ENCODE measurements at regions not wholly inside any gene's neighbourhood (a gene's known extent, or its start where the extent isn't known, plus 50 kb on each side); places are given as distances from the start of the nearest gene placed in this dataset.
"Not testable (repeated sequence)": the region's sequence is repeated elsewhere in the genome, so short reads cannot be mapped to it uniquely, and the experiment has no call there.

DNA sequence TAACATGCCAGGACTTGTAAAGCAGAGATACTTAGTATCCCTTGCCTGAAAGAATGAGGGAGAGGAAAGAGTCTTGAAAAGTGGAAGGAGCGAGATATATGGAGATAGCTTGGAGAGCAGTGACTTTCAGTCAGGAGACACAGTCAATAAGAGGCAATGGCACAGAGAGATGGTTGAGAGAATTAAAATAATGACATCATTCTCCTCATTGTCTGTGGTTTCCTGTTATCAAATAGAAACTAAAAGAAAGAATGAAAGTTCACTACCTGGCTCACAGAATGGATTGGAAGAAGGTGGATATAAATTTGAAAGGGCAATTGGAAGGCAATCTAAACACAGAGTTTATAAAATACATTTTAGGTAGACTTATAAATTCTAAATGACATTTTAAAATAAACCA is 760.2 kb upstream of the AADAT start:
- peak; percentile 33 for FAIRE-seq
- no peak for DNase-seq (ENCODE audit: insufficient read length)
- TF ChIP-seq TAF1 (IDR thresholded peaks at IDR 0.05; ENCODE audit: borderline replicate concordance, low read depth, low read length): no peak
- TF ChIP-seq POLR2A (IDR thresholded peaks at IDR 0.05; ENCODE audit: low read depth, low read length): no peak
- TF ChIP-seq POLR2AphosphoS5 (IDR thresholded peaks at IDR 0.05; ENCODE audit: low read depth, low read length): no peak

DNA sequence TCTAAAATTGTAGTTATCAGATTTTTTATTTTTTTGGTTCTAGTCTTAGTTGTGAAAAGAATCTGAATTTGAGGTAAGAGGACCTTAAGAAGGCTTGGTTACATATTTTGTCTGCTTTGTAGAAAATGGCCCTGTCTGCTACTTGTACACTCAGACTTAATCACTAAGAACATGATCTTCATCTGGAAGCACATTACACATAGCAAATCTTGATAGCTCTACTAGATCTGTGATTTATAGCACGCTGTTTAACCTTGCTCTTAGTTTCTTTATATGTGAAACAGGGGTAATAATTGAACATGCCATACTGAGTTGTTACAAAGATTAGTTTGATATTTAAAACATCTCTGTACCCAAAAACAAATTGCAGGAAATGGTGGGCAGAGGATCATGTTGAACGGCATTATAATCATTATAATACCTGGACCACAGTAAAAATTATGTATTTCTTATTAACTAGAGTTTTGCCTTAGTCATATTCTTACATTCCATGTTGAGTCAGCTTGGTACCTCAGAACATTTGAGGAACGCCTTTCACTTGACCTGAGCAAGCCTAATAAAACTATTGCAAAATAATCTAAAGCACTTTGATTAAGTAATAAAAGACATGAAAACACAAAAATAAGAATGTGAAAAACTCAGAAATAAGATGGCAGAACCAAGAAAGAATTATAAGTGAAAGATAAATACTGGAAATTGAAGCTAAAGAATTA is 738.0 kb upstream of the AADAT start:
- FAIRE-seq (no peak), DNase-seq (ENCODE audit: insufficient read length) (no peak)
- TF ChIP-seq POLR2AphosphoS5 (IDR thresholded peaks at IDR 0.05; ENCODE audit: low read depth, low read length): no peak
- no peak for TF ChIP-seq POLR2A (IDR thresholded peaks at IDR 0.05; ENCODE audit: low read depth, low read length)
- no peak for TF ChIP-seq TAF1 (IDR thresholded peaks at IDR 0.05; ENCODE audit: borderline replicate concordance, low read depth, low read length)

DNA sequence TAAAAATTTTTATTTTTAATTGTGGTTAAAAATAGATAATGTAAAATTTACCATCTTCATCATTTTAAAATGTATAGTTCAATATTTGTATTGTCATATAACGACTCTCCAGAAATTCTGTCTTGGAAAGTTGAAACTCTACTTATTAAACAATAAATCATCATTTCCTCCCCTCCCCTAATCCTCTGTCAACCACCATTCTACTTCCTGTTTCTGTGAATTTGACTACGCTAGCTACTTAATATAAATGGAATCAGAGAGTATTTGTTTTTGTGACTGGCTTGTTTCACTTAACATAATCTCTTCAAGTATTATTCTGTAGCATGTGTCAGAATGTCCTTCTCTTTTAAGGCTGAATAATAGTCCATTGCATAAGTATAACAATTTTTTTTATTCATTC is 729.0 kb upstream of the AADAT start:
- no peak for DNase-seq (ENCODE audit: insufficient read length)
- TF ChIP-seq POLR2AphosphoS5 (IDR thresholded peaks at IDR 0.05; ENCODE audit: low read depth, low read length) (no peak), TAF1 (IDR thresholded peaks at IDR 0.05; ENCODE audit: borderline replicate concordance, low read depth, low read length) (no peak), POLR2A (IDR thresholded peaks at IDR 0.05; ENCODE audit: low read depth, low read length) (no peak)
- FAIRE-seq: no peak

DNA sequence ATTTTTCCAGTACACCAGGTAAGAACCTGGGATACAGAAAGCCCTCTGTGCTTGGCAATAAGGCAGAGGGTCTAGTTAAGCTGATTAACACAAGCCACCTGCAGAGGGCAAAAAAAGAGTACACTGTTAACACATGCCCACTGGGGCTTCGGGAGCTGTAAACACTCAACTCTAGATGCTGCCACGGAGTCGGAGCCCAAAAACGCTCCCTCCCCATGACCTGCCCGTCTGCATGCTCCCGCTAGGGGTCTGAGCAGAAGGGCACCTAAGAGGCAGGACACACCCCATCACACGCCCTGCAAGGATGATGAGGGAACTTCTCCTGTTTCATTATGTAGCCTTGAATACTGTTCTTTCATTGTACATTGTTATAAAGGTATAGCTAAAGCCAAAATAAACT is 715.6 kb upstream of the AADAT start:
- no peak for TF ChIP-seq TAF1 (IDR thresholded peaks at IDR 0.05; ENCODE audit: borderline replicate concordance, low read depth, low read length)
- no peak for TF ChIP-seq POLR2AphosphoS5 (IDR thresholded peaks at IDR 0.05; ENCODE audit: low read depth, low read length)
- TF ChIP-seq POLR2A (IDR thresholded peaks at IDR 0.05; ENCODE audit: low read depth, low read length): no peak
- DNase-seq (ENCODE audit: insufficient read length) (no peak), FAIRE-seq (no peak)

DNA sequence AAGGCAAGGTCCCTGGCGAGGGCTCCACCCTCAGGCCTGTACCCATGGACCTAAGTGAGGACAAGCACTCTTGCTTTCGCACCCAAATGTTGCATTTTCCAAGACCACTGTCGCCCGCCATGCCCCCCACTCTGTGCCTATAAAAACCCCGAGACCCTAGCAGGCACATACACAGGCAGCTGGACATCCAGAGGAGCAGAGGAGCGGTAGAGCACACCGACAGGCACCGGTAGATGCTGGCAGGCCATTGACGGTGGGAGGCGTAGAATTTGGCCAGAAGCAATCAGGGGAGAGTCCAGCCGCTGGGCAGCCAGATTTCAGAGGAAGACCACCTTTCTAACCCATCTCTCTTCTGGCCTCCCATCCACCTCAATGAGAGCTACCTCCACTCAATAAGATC is 715.2 kb upstream of the AADAT start:
- no peak for TF ChIP-seq TAF1 (IDR thresholded peaks at IDR 0.05; ENCODE audit: borderline replicate concordance, low read depth, low read length)
- TF ChIP-seq POLR2AphosphoS5 (IDR thresholded peaks at IDR 0.05; ENCODE audit: low read depth, low read length): no peak
- no peak for TF ChIP-seq POLR2A (IDR thresholded peaks at IDR 0.05; ENCODE audit: low read depth, low read length)
- no peak for FAIRE-seq

DNA sequence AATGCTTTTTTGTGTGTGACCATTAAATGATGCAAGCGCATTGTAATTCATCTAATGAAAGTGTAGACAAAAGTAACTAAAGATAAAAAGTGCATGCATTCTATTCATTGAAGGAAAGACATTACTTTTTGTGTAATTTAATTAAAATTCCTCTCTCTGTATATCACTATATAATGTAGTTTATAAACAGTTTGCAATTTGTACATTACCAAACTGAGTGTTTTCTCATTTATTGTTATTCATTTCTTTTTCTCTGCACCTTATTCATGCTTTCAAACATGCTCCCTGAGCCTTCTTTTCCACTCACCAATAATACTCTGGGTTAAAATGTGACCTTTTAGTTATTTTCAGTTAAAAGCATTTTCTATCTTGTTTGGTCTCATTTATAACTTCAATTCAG is 713.7 kb upstream of the AADAT start:
- no peak for DNase-seq (ENCODE audit: insufficient read length)
- FAIRE-seq: no peak
- TF ChIP-seq POLR2AphosphoS5 (IDR thresholded peaks at IDR 0.05; ENCODE audit: low read depth, low read length): no peak
- TF ChIP-seq POLR2A (IDR thresholded peaks at IDR 0.05; ENCODE audit: low read depth, low read length): no peak
- no peak for TF ChIP-seq TAF1 (IDR thresholded peaks at IDR 0.05; ENCODE audit: borderline replicate concordance, low read depth, low read length)

More for the DNA sequence above, 715.2 kb upstream of the AADAT start:
- no peak for DNase-seq (ENCODE audit: insufficient read length)

DNA sequence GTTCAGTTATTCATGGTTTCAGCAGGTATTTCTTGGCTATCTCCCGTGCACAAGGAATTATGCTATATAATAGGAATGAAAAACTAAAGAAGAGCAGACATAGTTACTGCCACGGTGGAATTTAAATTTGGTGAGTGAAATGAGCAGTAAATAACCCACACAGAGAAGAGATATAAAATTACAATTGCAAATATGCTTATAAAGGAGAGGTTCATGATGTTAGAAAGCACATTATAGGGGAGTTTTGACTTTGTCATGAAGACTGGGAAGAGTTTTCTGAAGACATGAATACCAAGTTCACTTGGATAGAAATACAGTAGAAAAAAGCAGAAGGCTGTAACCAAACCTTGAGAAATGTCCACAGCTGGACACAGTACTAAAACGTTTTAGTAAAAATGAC is 712.0 kb upstream of the AADAT start:
- DNase-seq (ENCODE audit: insufficient read length) (no peak), FAIRE-seq (no peak)
- TF ChIP-seq POLR2AphosphoS5 (IDR thresholded peaks at IDR 0.05; ENCODE audit: low read depth, low read length) (no peak), TAF1 (IDR thresholded peaks at IDR 0.05; ENCODE audit: borderline replicate concordance, low read depth, low read length) (no peak), POLR2A (IDR thresholded peaks at IDR 0.05; ENCODE audit: low read depth, low read length) (no peak)

DNA sequence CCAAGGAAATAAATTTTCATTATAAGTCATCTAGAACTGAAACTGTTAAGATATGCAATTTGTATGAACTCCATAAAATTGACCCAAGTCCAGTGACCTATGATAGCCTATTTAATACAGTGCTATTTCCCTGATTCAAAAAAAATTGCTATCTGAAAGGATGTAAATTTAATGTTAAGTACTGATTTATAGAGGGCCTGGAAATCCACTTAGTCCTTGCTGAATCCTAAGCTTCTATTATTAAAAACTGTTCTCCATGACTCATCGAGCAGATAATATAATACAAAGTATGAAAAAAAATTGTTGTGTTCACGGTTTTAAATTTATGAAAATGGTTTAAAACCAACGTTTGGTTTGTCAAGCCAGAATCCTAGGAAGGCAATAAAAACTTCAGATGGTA is 704.8 kb upstream of the AADAT start:
- FAIRE-seq (no peak), DNase-seq (ENCODE audit: insufficient read length) (no peak)
- TF ChIP-seq POLR2A (IDR thresholded peaks at IDR 0.05; ENCODE audit: low read depth, low read length) (no peak), POLR2AphosphoS5 (IDR thresholded peaks at IDR 0.05; ENCODE audit: low read depth, low read length) (no peak), TAF1 (IDR thresholded peaks at IDR 0.05; ENCODE audit: borderline replicate concordance, low read depth, low read length) (no peak)

DNA sequence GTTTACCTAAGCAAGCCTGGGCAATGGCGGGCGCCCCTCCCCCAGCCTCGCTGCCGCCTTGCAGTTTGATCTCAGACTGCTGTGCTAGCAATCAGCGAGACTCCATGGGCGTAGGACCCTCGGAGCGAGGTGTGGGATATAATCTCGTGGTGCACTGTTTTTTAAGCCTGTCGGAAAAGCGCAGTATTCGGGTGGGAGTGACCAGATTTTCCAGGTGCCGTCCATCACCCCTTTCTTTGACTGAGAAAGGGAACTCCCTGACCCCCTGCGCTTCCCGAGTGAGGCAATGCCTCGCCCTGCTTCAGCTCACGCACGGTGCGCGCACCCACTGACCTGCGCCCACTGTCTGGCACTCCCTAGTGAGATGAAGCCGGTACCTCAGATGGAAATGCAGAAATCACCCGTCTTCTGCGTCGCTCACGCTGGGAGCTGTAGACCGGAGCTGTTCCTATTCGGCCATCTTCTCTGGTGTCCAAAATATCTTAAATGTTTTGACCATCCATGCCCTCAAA is 698.8 kb upstream of the AADAT start:
- not testable (repeated sequence) for DNase-seq (ENCODE audit: insufficient read length); FAIRE-seq

DNA sequence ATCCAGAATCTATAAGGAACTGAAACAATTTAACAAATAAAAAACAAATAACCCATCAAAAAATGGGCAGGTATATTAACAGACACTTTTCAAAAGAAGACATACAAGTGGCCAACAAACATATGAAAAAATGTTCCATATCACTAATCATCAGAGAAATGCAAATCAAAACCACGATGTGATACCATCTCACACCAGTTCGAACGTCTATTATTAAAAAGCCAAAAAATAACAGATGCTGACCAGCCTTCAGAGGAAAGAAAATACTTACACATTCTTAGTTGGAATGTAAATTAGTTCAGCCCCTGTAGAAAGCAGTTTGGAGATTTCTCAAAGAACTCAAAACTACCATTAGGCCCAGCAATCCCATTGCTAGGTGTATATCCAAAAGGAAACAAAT is 687.9 kb upstream of the AADAT start:
- no peak for TF ChIP-seq POLR2A (IDR thresholded peaks at IDR 0.05; ENCODE audit: low read depth, low read length)
- FAIRE-seq (no peak), DNase-seq (ENCODE audit: insufficient read length) (no peak)

DNA sequence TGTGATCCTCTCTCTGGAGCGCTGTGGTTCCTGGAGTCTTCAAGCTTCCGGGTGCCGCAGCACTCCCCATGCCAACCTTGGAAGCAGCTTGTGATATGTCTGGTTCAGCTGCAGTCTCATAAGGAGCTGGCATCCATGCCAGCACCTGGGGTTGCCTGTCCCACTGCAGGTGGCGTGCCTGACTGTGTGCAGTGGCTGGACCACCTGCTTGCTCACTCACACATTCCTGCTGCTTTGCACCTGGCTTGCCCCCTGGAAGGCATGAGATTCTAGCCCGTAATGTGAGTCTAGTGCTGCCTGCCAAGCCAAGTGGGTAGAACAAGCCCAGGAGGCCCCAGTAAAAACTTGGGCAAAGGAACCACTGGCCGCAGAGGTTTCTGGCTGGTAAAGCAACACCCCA is 687.2 kb upstream of the AADAT start:
- DNase-seq (ENCODE audit: insufficient read length) (no peak), FAIRE-seq (no peak)
- TF ChIP-seq POLR2A (IDR thresholded peaks at IDR 0.05; ENCODE audit: low read depth, low read length): no peak
- TF ChIP-seq POLR2AphosphoS5 (IDR thresholded peaks at IDR 0.05; ENCODE audit: low read depth, low read length): no peak
- TF ChIP-seq TAF1 (IDR thresholded peaks at IDR 0.05; ENCODE audit: borderline replicate concordance, low read depth, low read length): no peak

DNA sequence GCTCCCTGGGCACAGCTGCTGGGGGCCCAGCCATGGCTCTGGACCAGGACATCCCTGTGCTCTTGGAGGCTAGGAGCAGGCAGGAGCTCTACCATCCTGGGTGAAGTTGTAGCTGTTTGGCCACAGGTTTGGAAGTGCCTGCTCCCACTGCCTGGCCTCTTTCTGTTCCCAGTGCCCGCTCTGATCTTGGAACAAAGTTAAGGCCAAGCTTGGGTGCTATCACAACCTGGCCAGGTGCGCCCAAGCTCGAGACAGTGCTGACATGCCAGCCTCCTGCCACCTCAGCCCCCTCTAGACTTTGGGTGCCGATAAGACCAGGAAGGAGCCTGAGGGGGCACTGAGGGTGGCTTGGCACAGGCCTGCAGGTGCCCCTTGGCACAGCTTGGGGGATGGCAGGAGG is 686.1 kb upstream of the AADAT start:
- no peak for DNase-seq (ENCODE audit: insufficient read length)
- TF ChIP-seq TAF1 (IDR thresholded peaks at IDR 0.05; ENCODE audit: borderline replicate concordance, low read depth, low read length) (no peak), POLR2A (IDR thresholded peaks at IDR 0.05; ENCODE audit: low read depth, low read length) (no peak), POLR2AphosphoS5 (IDR thresholded peaks at IDR 0.05; ENCODE audit: low read depth, low read length) (no peak)
- no peak for FAIRE-seq
